Effector CD4-positive, alpha-beta T cell (primary cell): ENCODE measurements at regions not wholly inside any gene's neighbourhood (a gene's known extent, or its start where the extent isn't known, plus 50 kb on each side); places are given as distances from the start of the nearest gene placed in this dataset.

Experiments
- DNase-seq: peaks from one replicate; pipeline ENCODE4 v3.0.0-alpha.2; 2020

DNA sequence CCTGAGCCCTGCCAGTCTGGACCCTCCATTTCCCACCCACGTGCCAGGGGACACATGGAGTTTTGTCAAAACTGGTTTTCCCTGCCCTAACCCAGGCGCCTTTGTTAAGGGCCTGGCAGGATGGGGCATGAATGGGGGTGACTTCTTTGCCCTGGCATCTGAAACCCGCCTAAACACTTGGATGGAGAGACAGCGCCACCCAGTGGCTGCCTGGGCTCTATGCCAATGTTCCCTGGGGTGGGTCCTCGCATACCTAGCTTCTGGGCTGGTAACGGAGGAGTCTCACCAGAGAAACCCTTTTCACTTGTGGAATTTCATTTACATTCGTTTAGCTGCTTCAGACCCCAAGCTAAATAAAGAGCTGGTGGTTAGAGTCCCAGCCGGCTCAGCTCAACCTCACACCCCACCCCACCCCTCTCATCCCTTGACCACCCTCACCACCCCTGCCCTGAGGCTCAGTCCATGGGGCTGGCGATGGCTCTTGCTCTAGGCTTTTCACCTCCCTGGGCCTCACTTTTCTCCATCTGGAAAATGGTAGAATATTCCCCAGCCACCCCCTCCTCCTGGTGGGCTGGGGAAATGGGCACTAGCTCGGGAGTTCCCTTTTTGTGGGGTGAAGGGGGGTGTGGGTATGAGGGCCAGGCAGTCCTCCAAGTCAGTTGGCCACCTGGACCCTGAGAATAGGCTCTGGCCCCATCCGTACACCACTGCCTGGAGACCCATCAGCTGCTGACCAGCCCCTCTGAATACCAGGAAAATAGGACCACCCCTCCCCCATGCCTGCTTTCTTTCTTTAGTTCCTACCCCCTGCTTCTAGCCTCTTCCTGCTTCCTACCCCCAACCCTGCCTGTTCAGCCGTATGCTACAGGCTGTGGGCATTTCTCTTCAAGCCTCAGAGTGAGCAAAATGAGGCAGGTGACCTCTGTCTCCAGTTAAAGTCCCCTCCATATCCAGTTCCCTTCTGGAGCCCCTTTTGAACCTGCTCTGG, 57.1 kb upstream of the PJA1 start:
- peak; percentile 68 for DNase-seq

DNA sequence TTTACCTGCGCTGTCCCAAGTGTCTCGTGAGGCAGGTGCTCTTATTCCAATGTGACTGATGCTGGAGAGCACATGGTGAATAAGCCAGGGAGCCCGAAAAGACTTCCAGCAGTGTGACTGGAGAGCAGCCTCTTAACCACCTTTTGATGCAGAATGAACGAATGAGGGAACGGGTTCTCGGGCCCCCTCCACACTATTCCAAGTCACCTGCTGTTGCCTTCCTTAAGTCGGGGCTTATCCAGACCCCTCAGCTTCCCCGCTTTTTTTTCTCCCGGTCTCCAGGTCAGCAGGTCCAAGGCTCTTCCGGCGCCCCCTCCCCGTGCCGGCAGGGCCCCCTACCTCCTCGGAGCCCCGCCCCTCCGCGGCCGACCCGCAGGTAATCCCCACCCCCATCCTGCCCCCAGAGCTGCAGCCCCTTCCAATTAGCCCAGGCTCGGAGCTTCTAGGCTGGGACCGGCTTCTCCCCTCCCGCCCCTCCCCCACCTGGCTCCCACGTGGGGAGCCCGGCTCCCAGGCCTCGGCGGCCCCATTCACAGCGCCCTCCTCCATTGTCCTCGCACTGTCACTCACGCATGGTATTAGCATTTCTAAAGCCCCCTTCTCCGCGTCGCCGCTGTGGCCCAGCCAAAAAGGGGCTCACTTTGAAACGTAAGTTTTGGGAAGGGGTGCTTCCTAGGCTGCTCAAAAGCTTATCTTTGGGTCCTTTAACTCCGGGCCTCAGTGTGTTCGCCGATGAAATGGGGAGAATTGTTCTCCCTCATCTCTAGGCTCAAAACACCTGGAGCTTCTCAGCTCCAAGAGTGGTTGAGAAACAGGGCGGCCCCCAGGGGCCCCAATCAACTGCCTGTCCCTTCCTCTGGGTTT, 56.2 kb upstream of the PJA1 start:
- no peak for DNase-seq

DNA sequence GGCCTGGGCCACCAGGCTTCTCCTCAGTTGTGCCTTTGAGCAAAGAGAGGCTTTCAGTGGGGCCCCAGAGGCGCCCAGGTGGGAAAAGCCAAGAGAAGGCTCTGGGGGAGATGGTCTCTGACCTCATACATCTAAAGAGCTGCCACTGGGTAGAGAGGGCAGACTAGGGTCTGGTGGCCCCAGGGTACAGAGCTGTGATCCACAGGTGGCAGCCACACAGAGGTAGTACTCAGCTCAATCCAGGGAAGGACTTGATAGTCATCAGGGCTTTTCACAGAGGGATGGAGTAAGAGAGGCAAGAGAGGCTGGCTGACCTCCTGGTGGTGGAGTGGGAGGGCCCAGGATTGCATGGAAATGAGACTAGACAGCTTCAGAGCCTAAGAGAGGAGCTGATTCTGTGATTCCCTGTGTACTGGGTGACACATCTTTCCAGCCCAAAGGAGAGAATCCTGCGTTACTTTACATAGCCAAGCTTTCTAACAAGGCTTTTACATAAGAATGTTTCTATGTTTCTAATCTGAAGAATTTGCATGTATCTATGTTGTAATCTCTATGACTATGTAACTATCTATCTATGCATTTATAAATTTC, 53.2 kb upstream of the PJA1 start:
- no peak for DNase-seq

DNA sequence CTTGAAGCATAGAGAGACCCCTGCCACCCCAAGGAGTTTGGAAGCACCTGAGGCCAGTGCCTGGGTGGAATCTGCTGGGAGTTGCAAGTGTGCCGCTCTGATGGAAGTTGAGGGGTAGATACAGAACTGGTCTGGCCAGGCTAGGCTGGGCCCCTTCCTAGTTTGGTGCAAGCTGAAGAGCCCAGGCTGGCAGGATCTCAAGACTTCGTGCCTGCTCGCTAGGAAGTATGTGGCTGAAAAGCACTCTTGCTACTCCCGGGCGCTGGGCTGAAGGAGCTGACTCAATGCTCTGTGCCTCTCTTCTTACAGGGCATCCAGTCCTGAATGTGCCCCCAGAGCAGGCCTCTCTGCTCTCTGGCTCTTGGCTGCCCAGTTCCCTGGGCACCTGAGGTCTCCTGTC, 51.7 kb upstream of the PJA1 start:
- no peak for DNase-seq

DNA sequence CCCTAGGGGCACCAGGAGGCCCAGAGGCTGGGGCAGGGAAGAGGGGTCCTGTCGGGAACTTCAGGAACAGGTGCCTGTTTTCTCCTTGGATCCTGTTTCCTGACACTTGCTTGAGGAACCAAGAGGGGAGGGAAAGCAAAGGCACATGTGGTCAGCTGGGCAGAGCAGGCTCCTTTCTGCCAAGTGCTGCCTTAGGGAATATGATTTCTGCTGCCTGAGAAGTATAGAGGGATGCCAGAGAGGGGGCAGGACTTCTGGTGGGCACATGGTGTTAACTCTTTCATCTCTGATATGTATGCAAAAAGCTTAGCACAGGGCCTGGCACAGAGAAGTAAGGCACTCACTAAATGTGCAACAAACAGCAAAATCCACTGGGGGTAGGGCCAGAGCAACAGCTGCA, 51.2 kb upstream of the PJA1 start:
- DNase-seq, result no peak

DNA sequence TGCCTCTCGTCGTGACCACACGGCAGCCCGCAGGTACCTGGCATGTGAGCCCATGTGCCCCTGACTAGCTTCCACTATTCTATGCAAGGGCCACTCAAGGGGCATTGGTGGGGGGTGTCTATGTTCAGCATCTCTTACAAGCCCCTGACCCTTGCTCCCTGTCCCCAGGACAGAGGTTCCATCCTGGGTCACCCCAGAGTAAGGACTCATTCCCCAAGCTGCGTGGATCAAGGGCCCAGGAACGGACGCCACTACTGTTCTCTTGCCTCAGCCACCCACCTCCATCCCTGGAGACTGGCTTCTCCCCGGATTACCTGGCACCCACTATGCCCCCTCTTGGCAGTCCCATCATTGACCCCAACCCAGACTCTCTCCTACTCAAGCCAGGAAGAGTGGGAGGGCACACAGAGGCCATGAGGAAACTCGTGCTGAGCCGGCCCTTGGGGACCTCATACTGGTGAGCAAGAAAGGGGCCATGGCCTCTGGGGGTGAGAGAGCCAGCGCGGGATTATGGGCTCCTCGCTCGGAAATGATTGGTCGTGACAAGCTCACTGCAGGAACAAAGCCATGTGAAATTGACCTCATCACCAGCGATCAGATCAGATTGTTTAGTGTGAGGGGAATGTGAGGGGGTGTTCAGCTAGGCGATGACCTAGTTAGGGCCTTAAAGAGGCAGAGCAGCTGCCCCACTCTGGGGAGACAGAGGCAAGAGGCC, 50.1 kb upstream of the PJA1 start:
- DNase-seq, result no peak
